ENCODE measurements at regions not wholly inside any gene's neighbourhood (a gene's known extent, or its start where the extent isn't known, plus 50 kb on each side); places are given as distances from the start of the nearest gene placed in this dataset.

DNA sequence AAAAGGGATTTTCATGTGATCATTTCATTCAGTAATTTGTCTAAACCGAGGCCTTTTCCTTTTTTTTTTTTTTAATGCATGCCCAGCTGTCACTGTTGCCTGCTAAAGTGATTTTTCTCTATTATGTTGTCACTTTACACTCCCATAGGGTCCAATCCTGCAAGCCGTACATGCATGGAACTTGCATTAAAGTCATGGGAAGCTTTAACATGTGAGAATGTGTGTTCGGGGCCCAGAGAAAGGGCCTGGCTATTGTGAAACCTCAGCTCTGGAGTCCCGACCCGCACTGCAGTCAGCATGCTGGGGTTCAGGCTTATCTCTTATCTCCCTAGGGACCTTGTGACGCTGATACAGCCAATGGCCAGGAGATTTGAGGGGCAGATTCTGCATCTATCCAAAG is 474.6 kb downstream of the SLC4A3 start:
- TF ChIP-seq, protein P1, sequence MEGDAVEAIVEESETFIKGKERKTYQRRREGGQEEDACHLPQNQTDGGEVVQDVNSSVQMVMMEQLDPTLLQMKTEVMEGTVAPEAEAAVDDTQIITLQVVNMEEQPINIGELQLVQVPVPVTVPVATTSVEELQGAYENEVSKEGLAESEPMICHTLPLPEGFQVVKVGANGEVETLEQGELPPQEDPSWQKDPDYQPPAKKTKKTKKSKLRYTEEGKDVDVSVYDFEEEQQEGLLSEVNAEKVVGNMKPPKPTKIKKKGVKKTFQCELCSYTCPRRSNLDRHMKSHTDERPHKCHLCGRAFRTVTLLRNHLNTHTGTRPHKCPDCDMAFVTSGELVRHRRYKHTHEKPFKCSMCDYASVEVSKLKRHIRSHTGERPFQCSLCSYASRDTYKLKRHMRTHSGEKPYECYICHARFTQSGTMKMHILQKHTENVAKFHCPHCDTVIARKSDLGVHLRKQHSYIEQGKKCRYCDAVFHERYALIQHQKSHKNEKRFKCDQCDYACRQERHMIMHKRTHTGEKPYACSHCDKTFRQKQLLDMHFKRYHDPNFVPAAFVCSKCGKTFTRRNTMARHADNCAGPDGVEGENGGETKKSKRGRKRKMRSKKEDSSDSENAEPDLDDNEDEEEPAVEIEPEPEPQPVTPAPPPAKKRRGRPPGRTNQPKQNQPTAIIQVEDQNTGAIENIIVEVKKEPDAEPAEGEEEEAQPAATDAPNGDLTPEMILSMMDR (IDR thresholded peaks at IDR 0.05) = no peak
- TF ChIP-seq POLR2A (IDR thresholded peaks at IDR 0.05) = no peak
